Transverse colon (tissue), 4 donors: ENCODE measurements at regions not wholly inside any gene's neighbourhood (a gene's known extent, or its start where the extent isn't known, plus 50 kb on each side); places are given as distances from the start of the nearest gene placed in this dataset.

ENCODE experiments used
- DNase-seq: peaks from one replicate; pipeline ENCODE4 v3.0.0-alpha.2; 2019
- H3K27ac ChIP-seq, 4 donors: fragments of 200-600 bp; sonication (generic); 2 replicates each; pipeline ENCODE4 v1.5.1; 2016 to 2018; ENCODE audit warnings: inconsistent platforms in 4 of 4
- H3K27me3 ChIP-seq: fragments of 200-600 bp; sonication (generic); 2 replicates; pipeline ENCODE4 v1.5.1; 2017; ENCODE audit warnings: inconsistent platforms
- H3K36me3 ChIP-seq, 4 donors: fragments of 200-600 bp; sonication (generic); 2 replicates each; pipeline ENCODE4 v1.5.1; 2017 to 2019; ENCODE audit warnings: inconsistent platforms in 4 of 4
- H3K4me1 ChIP-seq, 4 donors: fragments of 200-600 bp; sonication (generic); 2 replicates each; pipeline ENCODE4 v1.5.1; 2017 to 2020; ENCODE audit warnings: inconsistent platforms in 4 of 4
- H3K4me3 ChIP-seq, 4 donors: fragments of 200-600 bp; sonication (generic); 1 replicate in 1 of 4; 2 replicates in 3 of 4; pipeline versions ENCODE4 v1.5.1 to v1.6.1; 2017 to 2019; ENCODE audit warnings: inconsistent platforms in 4 of 4
- H3K9me3 ChIP-seq, 2 donors: fragments of 200-600 bp; sonication (generic); 2 replicates each; pipeline ENCODE4 v1.5.1; 2017 to 2019; ENCODE audit warnings: inconsistent platforms in 2 of 2
- CTCF ChIP-seq, 5 experiments: fragments of 200-600 bp in 3 of 5; fragments of 450-650 bp in 2 of 5; sonication (generic) in 3 of 5; IDR thresholded peaks; 1 replicate in 2 of 5; 2 replicates in 3 of 5; pipeline ENCODE4 v1.5.1; 2016 to 2017; ENCODE audit warnings: antibody characterized with exemption in 5 of 5, inconsistent platforms in 3 of 5, mild to moderate bottlenecking in 2 of 5, moderate library complexity in 1 of 5
- EP300 ChIP-seq: sonication (generic); formaldehyde crosslinking; IDR thresholded peaks from one replicate; pipeline ENCODE4 v1.6.1; 2017; ENCODE audit warnings: antibody characterized with exemption, low read depth
- POLR2A ChIP-seq: fragments of 450-650 bp; IDR thresholded peaks from one replicate; pipeline ENCODE4 v1.6.1; 2016; ENCODE audit warnings: antibody characterized with exemption, mild to moderate bottlenecking, moderate library complexity
- POLR2AphosphoS5 ChIP-seq, 3 donors: sonication (generic); formaldehyde crosslinking; IDR thresholded peaks; one replicate each; pipeline ENCODE4 v1.6.1; 2016; ENCODE audit warnings: antibody characterized with exemption in 3 of 3
- WGBS, 2 donors: methylation state at CpG; one replicate each; pipeline ENCODE4 v1.1.5; 2018; ENCODE audit warnings: low coverage in 1 of 2; 5-methylcytosine and 5-hydroxymethylcytosine counted together
- in situ Hi-C, 4 donors: fragments of 200-750 bp; cut with MboI; loops; one replicate each; pipeline versions ENCODE4 v1.15.0 to v1.15.1; 2017; ENCODE audit warnings: low sequenced_read_pairs in 3 of 4, low pct_ligation_motif_present in 1 of 4, low pct_unique_long_range_greater_than_20kb in 1 of 4
- intact Hi-C: fragments of 100-400 bp; cut with DNase I; formaldehyde crosslinking; loops from one replicate; pipeline ENCODE4 v1.15.1; 2023; ENCODE audit warnings: low total_unique reads

GRCh38 chr4:79081973-79082372, 142.7 kb upstream of the PAQR3 start:
- no peaks in the 10 kb centered on the region for H3K36me3 ChIP-seq
- no peak for DNase-seq
- H3K4me3 ChIP-seq: no peak overlapping the region
- intact Hi-C loops (loop anchor here (5.0 kb wide), 1 partner anchor 95 kb away; no protein-coding TSS in a partner anchor), in situ Hi-C loops (no loop called here)
- H3K4me1 ChIP-seq: no peaks in the 10 kb centered on the region
- no peak overlapping the region for H3K27ac ChIP-seq
- H3K9me3 ChIP-seq: peaks cover 7 to 12% of the 10 kb centered on the region in 2 donors
- TF ChIP-seq CTCF (IDR thresholded peaks at IDR 0.05): no peak
- no peaks in the 10 kb centered on the region for H3K27me3 ChIP-seq
- WGBS, 2 donors: 29 to 52% methylated on average over 1 of the region's 1 CpG

GRCh38 chr4:79078339-79078738, 139.1 kb upstream of the PAQR3 start:
- in situ Hi-C loops: no loop called here

GRCh38 chr4:79074040-79074439, 134.8 kb upstream of the PAQR3 start:
- DNase-seq: no peak
- peaks cover 0 to 7% of the 10 kb centered on the region in 2 donors for H3K9me3 ChIP-seq
- in situ Hi-C loops: no loop called here
- H3K4me3 ChIP-seq: no peak overlapping the region
- H3K4me1 ChIP-seq: no peaks in the 10 kb centered on the region
- intact Hi-C loops: no loop called here
- H3K27me3 ChIP-seq: no peaks in the 10 kb centered on the region
- WGBS, 2 donors: 69 to 85% methylated on average over 1 of the region's 1 CpG
- TF ChIP-seq POLR2A (no peak), POLR2AphosphoS5 (IDR thresholded peaks at IDR 0.05) (no peak), CTCF (IDR thresholded peaks at IDR 0.05) (no peak), EP300 (no peak)
- H3K27ac ChIP-seq: no peak overlapping the region
- no peaks in the 10 kb centered on the region for H3K36me3 ChIP-seq

More at GRCh38 chr4:79078339-79078738, 139.1 kb upstream of the PAQR3 start:
- no peak for DNase-seq
- Histone ChIP-seq H3K36me3 (no peaks in the 10 kb centered on the region), H3K27me3 (no peaks in the 10 kb centered on the region), H3K27ac (no peak overlapping the region), H3K4me3 (no peak overlapping the region), H3K9me3 (peaks cover 12 to 13% of the 10 kb centered on the region in 2 donors), H3K4me1 (no peaks in the 10 kb centered on the region)
- WGBS, 2 donors: 60 to 100% methylated on average over 1 of the region's 1 CpG
- TF ChIP-seq EP300: no peak
- no peak for TF ChIP-seq POLR2A
- no peak for TF ChIP-seq POLR2AphosphoS5 (IDR thresholded peaks at IDR 0.05)
- no peak for TF ChIP-seq CTCF (IDR thresholded peaks at IDR 0.05)
- intact Hi-C loops: no loop called here

GRCh38 chr4:79073471-79073870, 134.2 kb upstream of the PAQR3 start:
- 0 to 82% methylated on average over 1 of the region's 1 CpG for WGBS, 2 donors
- intact Hi-C loops (no loop called here), in situ Hi-C loops (no loop called here)
- peaks cover 0 to 7% of the 10 kb centered on the region in 2 donors for H3K9me3 ChIP-seq
- no peaks in the 10 kb centered on the region for H3K36me3 ChIP-seq
- TF ChIP-seq POLR2AphosphoS5 (IDR thresholded peaks at IDR 0.05): no peak
- no peak for TF ChIP-seq EP300
- no peak for TF ChIP-seq POLR2A
- TF ChIP-seq CTCF (IDR thresholded peaks at IDR 0.05): no peak
- no peaks in the 10 kb centered on the region for H3K27me3 ChIP-seq
- H3K4me1 ChIP-seq: no peaks in the 10 kb centered on the region
- no peak overlapping the region for H3K4me3 ChIP-seq
- no peak for DNase-seq
- H3K27ac ChIP-seq: no peak overlapping the region
